K562 (cell line): ENCODE measurements at regions not wholly inside any gene's neighbourhood (a gene's known extent, or its start where the extent isn't known, plus 50 kb on each side); places are given as distances from the start of the nearest gene placed in this dataset.
A peak's percentile ranks its signal among the peaks of the same experiment; 100 is the strongest.

Source experiments
- ATAC-seq: fragments of 200-7000 bp; cut with Tn5 transposase; 3 replicates; pipeline ENCODE4 v1.9.1; 2020; ENCODE audit warnings: moderate library complexity
- BruUV-seq: library from RNA; stranded (reverse); fragments of 400-500 nt; replicated peaks from 2 replicates; lab custom pipeline; 2021; lab: Mats Ljungman, UMichigan
- CTCF ChIA-PET: fragments of 300-600 bp; formaldehyde crosslinking; extraction: SDS; loops from one replicate; lab custom pipeline; 2021; ENCODE audit warnings: low intra/inter-chr PET ratio; lab: Yijun Ruan, JAX
- POLR2A ChIA-PET: fragments of 300-600, 350-650 bp; sonication (Branson Sonifier 250); formaldehyde crosslinking; extraction: SDS; loops from one replicate; lab custom pipeline; 2021; ENCODE audit warnings: antibody characterized with exemption, inconsistent platforms; lab: Yijun Ruan, JAX
- DNase-seq, 4 experiments: peaks; one replicate each; pipeline versions ENCODE4 v3.0.0 to v3.0.0-alpha.2; 2011 to 2018; ENCODE audit warnings: low spot score in 3 of 4, mixed read lengths in 3 of 4; ENCODE audit errors: extremely low read depth in 1 of 4
- FAIRE-seq: peaks from 2 replicates; lab custom pipeline; 2011; peaks lifted over from hg19 to GRCh38; lab: Jason Lieb, UNC
- H2AFZ ChIP-seq: 2 replicates; pipeline ENCODE4 v1.6.0; 2011; ENCODE audit warnings: low read depth, low read length, control low read depth, inconsistent platforms
- H3K27ac ChIP-seq: fragments of 200-600 bp; 3 replicates; pipeline ENCODE4 v1.8.0; 2011; ENCODE audit warnings: low read depth, mild to moderate bottlenecking, control low read depth, inconsistent platforms, low read length, moderate library complexity, mixed read lengths; ENCODE audit errors: extremely low read depth
- H3K27me3 ChIP-seq, 2 experiments: fragments of 300-600 bp in 1 of 2; 2 replicates in 1 of 2; 3 replicates in 1 of 2; pipeline versions ENCODE4 v1.6.0 to v1.8.0; 2011; ENCODE audit warnings: inconsistent platforms in 2 of 2, low read length in 2 of 2, mild to moderate bottlenecking in 1 of 2, mixed read lengths in 1 of 2, moderate library complexity in 1 of 2; ENCODE audit not compliant: control insufficient read depth in 2 of 2, insufficient read depth in 2 of 2
- H3K36me3 ChIP-seq: fragments of 300-600 bp; 3 replicates; pipeline ENCODE4 v1.8.0; 2011; ENCODE audit warnings: mild to moderate bottlenecking, low read length, inconsistent platforms; ENCODE audit not compliant: control insufficient read depth, insufficient read depth
- H3K4me1 ChIP-seq, 2 experiments: fragments of 200-600 bp in 1 of 2; replicated peaks in 1 of 2; 2 replicates in 1 of 2; 3 replicates in 1 of 2; pipeline versions ENCODE4 v1.5.1 to v1.8.0; 2011; ENCODE audit warnings: inconsistent platforms in 2 of 2, low read length in 2 of 2, mild to moderate bottlenecking in 1 of 2, mixed read lengths in 1 of 2, moderate library complexity in 1 of 2; ENCODE audit not compliant: control insufficient read depth in 2 of 2, insufficient read depth in 2 of 2
- H3K4me2 ChIP-seq: 2 replicates; pipeline ENCODE4 v1.6.1; 2011; ENCODE audit warnings: low read length, control low read depth, inconsistent platforms, mixed read lengths; ENCODE audit not compliant: insufficient read depth
- H3K4me3 ChIP-seq: fragments of 200-600 bp; sonication (generic), shearing (Covaris generic); 2 replicates; pipeline ENCODE4 v1.5.1; 2016; ENCODE audit warnings: control low read depth, inconsistent platforms
- H3K79me2 ChIP-seq: fragments of 200-600 bp; 3 replicates; pipeline ENCODE4 v1.8.0; 2011; ENCODE audit warnings: low read length, inconsistent platforms; ENCODE audit not compliant: control insufficient read depth, insufficient read depth
- H3K9ac ChIP-seq, 2 experiments: 2 replicates each; pipeline versions ENCODE4 v1.6.0 to v1.6.1; 2011; ENCODE audit warnings: low read depth in 2 of 2, low read length in 2 of 2, control low read depth in 1 of 2, inconsistent platforms in 1 of 2, mild to moderate bottlenecking in 1 of 2, mixed read lengths in 1 of 2; ENCODE audit not compliant: insufficient read depth in 1 of 2
- H3K9me1 ChIP-seq: one replicate; pipeline ENCODE4 v1.6.0; 2011; ENCODE audit warnings: inconsistent platforms, mild to moderate bottlenecking, low read length, moderate library complexity; ENCODE audit not compliant: control insufficient read depth, insufficient read depth
- H3K9me3 ChIP-seq: replicated peaks from 2 replicates; pipeline ENCODE4 v1.5.1; 2011; ENCODE audit warnings: low read depth, low read length, inconsistent platforms; ENCODE audit not compliant: control insufficient read depth, insufficient read depth
- H4K20me1 ChIP-seq: replicated peaks from 2 replicates; pipeline ENCODE4 v1.6.1; 2011; ENCODE audit warnings: low read length, inconsistent platforms, mixed read lengths; ENCODE audit not compliant: control insufficient read depth, insufficient read depth
- CAMTA2 ChIP-seq: fragments of 250-450 bp; sonication (Bioruptor Pico); conservative IDR thresholded peaks from 2 replicates; pipeline ENCODE4 v1.5.1; 2022
- CBX3 ChIP-seq, 2 experiments: IDR thresholded peaks; 1 replicate in 1 of 2; 2 replicates in 1 of 2; pipeline ENCODE4 v1.6.1; 2012; ENCODE audit warnings: inconsistent platforms in 2 of 2, low read length in 2 of 2, borderline replicate concordance in 1 of 2, control low read depth in 1 of 2
- CBX5 ChIP-seq: IDR thresholded peaks from 2 replicates; pipeline ENCODE4 v1.6.1; 2014; ENCODE audit warnings: low read depth, borderline replicate concordance
- CEBPG ChIP-seq, 3 experiments: fragments of 200-800 bp in 1 of 3; sonication (Bioruptor generic) in 1 of 3; sonication (generic) in 1 of 3; formaldehyde crosslinking in 1 of 3; IDR thresholded peaks in 2 of 3; conservative IDR thresholded peaks in 1 of 3; 2 replicates each; pipeline versions ENCODE4 v1.6.1 to v1.8.0; 2016 to 2022; ENCODE audit warnings: missing compliant biosample characterization in 2 of 3, missing genetic modification characterization in 2 of 3, mild to moderate bottlenecking in 1 of 3, missing genetic modification reagents in 1 of 3
- CREM ChIP-seq: IDR thresholded peaks from 2 replicates; pipeline ENCODE4 v1.6.1; 2014; ENCODE audit warnings: antibody characterized with exemption, low read depth
- EHMT2 ChIP-seq: fragments of 450-650 bp; IDR thresholded peaks from 2 replicates; pipeline ENCODE4 v1.6.1; 2018; ENCODE audit warnings: antibody characterized with exemption
- FOS ChIP-seq: IDR thresholded peaks from 3 replicates; pipeline ENCODE4 v1.6.1; 2011; ENCODE audit not compliant: insufficient read length; ENCODE audit errors: extremely low read depth
- GATAD2A ChIP-seq: fragments of 450-650 bp; IDR thresholded peaks from 2 replicates; pipeline ENCODE4 v1.6.1; 2017
- JUND ChIP-seq, 2 experiments: IDR thresholded peaks; 2 replicates in 1 of 2; 3 replicates in 1 of 2; pipeline ENCODE4 v1.6.1; 2011; ENCODE audit warnings: borderline replicate concordance in 2 of 2, low read depth in 2 of 2, low read length in 2 of 2, improper control_type of control experiment in 1 of 2, missing biosample characterization in 1 of 2, missing genetic modification characterization in 1 of 2, missing genetic modification reagents in 1 of 2
- MYNN ChIP-seq, 2 experiments: sonication (generic); formaldehyde crosslinking in 1 of 2; IDR thresholded peaks; 2 replicates each; pipeline versions ENCODE4 v1.5.0 to v1.6.1; 2016 to 2020; ENCODE audit warnings: antibody characterized with exemption in 1 of 2, missing genetic modification reagents in 1 of 2
- NCOA6 ChIP-seq: fragments of 450-650 bp; IDR thresholded peaks from 2 replicates; pipeline ENCODE4 v1.6.1; 2017; ENCODE audit warnings: mild to moderate bottlenecking
- PYGO2 ChIP-seq: fragments of 450-650 bp; IDR thresholded peaks from 2 replicates; pipeline ENCODE4 v1.6.1; 2016; ENCODE audit warnings: mild to moderate bottlenecking, missing genetic modification characterization, moderate library complexity, missing compliant biosample characterization
- TSC22D4 ChIP-seq: fragments of 450-650 bp; IDR thresholded peaks from 2 replicates; pipeline ENCODE4 v1.6.1; 2016; ENCODE audit warnings: missing genetic modification characterization, missing biosample characterization, control low read depth
- ZFP36 ChIP-seq: fragments of 150-350 bp; IDR thresholded peaks from 2 replicates; pipeline ENCODE4 v1.6.1; 2018; ENCODE audit warnings: low read length, low read depth; ENCODE audit not compliant: partially characterized antibody
- ZNF133 ChIP-seq: fragments of 250-450 bp; sonication (Bioruptor Pico); IDR thresholded peaks from 2 replicates; pipeline ENCODE4 v1.4.0; 2020; ENCODE audit warnings: mild to moderate bottlenecking
- ZNF584 ChIP-seq: fragments of 200-800 bp; sonication (Bioruptor generic); IDR thresholded peaks from 2 replicates; pipeline ENCODE4 v1.6.1; 2016; ENCODE audit warnings: low read depth, mild to moderate bottlenecking, missing genetic modification characterization, missing compliant biosample characterization
- ZNF76 ChIP-seq: fragments of 250-450 bp; sonication (Bioruptor Pico); IDR thresholded peaks from 2 replicates; pipeline ENCODE4 v1.4.0; 2020; ENCODE audit warnings: mild to moderate bottlenecking, moderate library complexity, borderline replicate concordance
- WGBS: fragments of 100-300 bp; shearing (Covaris generic); methylation state at CpG from one replicate; pipeline ENCODE4 v1.1.6; 2016; ENCODE audit warnings: low coverage, mixed read lengths; ENCODE audit not compliant: insufficient coverage; ENCODE audit errors: missing lambda C conversion rate; 5-methylcytosine and 5-hydroxymethylcytosine counted together
- in situ Hi-C: fragments of 300-500 bp; cut with MboI; formaldehyde crosslinking; loops from 4 replicates; pipeline ENCODE4 v1.15.0; 2018; ENCODE audit warnings: inconsistent platforms, mixed read lengths
- intact Hi-C: fragments of 100-400 bp; cut with micrococcal nuclease; formaldehyde crosslinking; loops from 2 replicates; pipeline ENCODE4 v1.14.2; 2022
- TF ChIP-seq, protein P1 (sequence below): sonication (generic); formaldehyde crosslinking; IDR thresholded peaks from 2 replicates; pipeline ENCODE4 v1.5.0; 2020; ENCODE audit warnings: missing genetic modification reagents
- TF ChIP-seq, protein P2 (sequence below): sonication (generic); formaldehyde crosslinking; IDR thresholded peaks from 2 replicates; pipeline ENCODE4 v1.9.0; 2022; ENCODE audit warnings: mild to moderate bottlenecking, missing genetic modification reagents

DNA sequence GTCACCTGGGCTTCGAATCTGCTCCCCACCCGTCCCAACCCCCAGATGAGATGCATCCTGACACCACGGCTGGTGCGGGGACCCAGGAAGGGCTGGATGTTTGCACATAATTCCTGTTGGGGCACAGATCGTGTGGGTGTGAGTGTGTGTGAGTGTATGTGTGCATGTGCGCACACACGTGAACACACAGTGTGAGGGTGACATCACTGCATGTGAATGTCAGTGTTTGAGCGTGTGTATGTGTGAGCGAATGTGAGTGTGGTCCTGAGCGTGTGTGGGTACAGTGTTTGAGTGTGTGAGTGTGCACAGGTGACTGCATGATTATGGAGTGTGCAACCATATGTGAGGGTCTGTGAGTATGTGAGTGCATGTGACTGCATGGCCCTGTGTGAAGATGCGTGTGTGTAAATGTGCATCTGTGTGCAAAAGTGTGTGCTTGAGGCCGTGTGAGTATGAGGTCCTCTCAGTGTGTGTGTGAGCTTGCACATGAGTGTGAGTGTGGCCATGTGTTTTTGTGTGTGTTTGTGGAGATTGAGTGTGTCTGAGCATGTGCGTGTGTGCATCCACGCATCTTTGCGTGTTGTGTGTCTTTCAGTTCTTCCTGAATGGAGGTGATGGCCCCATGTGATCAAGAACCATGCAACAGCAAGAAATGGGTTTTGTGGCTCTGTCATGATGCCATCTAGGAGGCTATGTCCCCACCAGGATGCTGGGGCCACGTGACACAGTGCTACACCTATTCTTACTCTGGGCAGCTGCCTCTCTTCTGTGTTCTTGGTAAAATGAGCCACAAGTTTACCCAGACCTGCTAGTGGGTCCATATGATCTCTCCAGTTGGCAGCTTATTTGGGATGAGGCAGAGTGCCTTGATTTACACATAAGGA lies 70.5 kb upstream of the GCSH start:
- DNase-seq: no peak
- FAIRE-seq: no peak
- intact Hi-C loops (no loop called here), in situ Hi-C loops (no loop called here)
- no peak for ATAC-seq
- H2AFZ ChIP-seq: no peak overlapping the region
- peaks cover 27 to 78% of the 10 kb centered on the region in 2 experiments; a peak in 4 of 5 replicates for H3K27me3 ChIP-seq
- H3K27ac ChIP-seq: no peak overlapping the region
- H4K20me1 ChIP-seq: peaks cover 12% of the 10 kb centered on the region; the same call in 1 of the 2 replicates
- ChIA-PET POLR2A (interaction anchor here (1.0 kb wide), 1 partner anchor 10 kb away, joined by 8 read pairs; no protein-coding TSS in a partner anchor), CTCF (no interaction called here)
- peaks cover 3% of the 10 kb centered on the region for H3K9me1 ChIP-seq
- H3K79me2 ChIP-seq: no peaks in the 10 kb centered on the region
- no peak overlapping the region for H3K4me2 ChIP-seq
- H3K4me3 ChIP-seq: no peak overlapping the region
- no TSS peak for BruUV-seq
- no peaks in the 10 kb centered on the region for H3K9me3 ChIP-seq
- no peaks in the 10 kb centered on the region for H3K36me3 ChIP-seq
- no peak overlapping the region; a peak in 1 of 4 replicates for H3K9ac ChIP-seq
- WGBS: 2% methylated on average over 16 of the region's 16 CpGs
- H3K4me1 ChIP-seq: no peaks in the 10 kb centered on the region
- TF ChIP-seq CEBPG (CRISPR knock-in tag; IDR thresholded peaks at IDR 0.05): 0 out of 2 replicates have a peak, but pooled peaks have one; percentile 53
- TF ChIP-seq CEBPG (tag; conservative IDR thresholded peaks at IDR 0.05 in 1 of 2, IDR thresholded peaks at IDR 0.05 in 1 of 2): no peak
- TF ChIP-seq NCOA6: no peak
- 0 out of 2 replicates have a peak, but pooled peaks have one; percentile 26 for TF ChIP-seq MYNN (IDR thresholded peaks at IDR 0.05)
- no peak for TF ChIP-seq MYNN (CRISPR knock-in tag; IDR thresholded peaks at IDR 0.05)
- peak; percentile 37; the same call in 1 of the 2 replicates for TF ChIP-seq CREM
- no peak for TF ChIP-seq CAMTA2
- TF ChIP-seq FOS: no peak
- TF ChIP-seq, protein P1, sequence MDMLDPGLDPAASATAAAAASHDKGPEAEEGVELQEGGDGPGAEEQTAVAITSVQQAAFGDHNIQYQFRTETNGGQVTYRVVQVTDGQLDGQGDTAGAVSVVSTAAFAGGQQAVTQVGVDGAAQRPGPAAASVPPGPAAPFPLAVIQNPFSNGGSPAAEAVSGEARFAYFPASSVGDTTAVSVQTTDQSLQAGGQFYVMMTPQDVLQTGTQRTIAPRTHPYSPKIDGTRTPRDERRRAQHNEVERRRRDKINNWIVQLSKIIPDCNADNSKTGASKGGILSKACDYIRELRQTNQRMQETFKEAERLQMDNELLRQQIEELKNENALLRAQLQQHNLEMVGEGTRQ (CRISPR knock-in tag): peak; percentile 52
- TF ChIP-seq PYGO2 (tag): no peak
- no peak for TF ChIP-seq ZNF133 (CRISPR knock-in tag)
- TF ChIP-seq JUND (IDR thresholded peaks at IDR 0.05; ENCODE audit: borderline replicate concordance, low read depth, low read length): no peak
- TF ChIP-seq JUND (tag; IDR thresholded peaks at IDR 0.05; ENCODE audit: borderline replicate concordance, low read depth, low read length): 0 out of 3 replicates have a peak, but pooled peaks have one; percentile 26
- TF ChIP-seq ZNF584 (CRISPR knock-in tag): no peak
- TF ChIP-seq CBX5: no peak
- TF ChIP-seq ZFP36: no peak
- TF ChIP-seq GATAD2A: no peak
- TF ChIP-seq EHMT2: no peak
- TF ChIP-seq, protein P2, sequence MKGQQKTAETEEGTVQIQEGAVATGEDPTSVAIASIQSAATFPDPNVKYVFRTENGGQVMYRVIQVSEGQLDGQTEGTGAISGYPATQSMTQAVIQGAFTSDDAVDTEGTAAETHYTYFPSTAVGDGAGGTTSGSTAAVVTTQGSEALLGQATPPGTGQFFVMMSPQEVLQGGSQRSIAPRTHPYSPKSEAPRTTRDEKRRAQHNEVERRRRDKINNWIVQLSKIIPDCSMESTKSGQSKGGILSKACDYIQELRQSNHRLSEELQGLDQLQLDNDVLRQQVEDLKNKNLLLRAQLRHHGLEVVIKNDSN: peak; percentile 65
- no peak for TF ChIP-seq ZNF76 (CRISPR knock-in tag)
- no peak for TF ChIP-seq CBX3 (IDR thresholded peaks at IDR 0.05; ENCODE audit: borderline replicate concordance in 1 of 2, low read length in 2 of 2)
- TF ChIP-seq TSC22D4 (tag): 0 out of 2 replicates have a peak, but pooled peaks have one; percentile 19
